ENCODE measurements at regions not wholly inside any gene's neighbourhood (a gene's known extent, or its start where the extent isn't known, plus 50 kb on each side); places are given as distances from the start of the nearest gene placed in this dataset.

GRCh38 chr16:13781575-13782338 lies 138.2 kb upstream of the ERCC4 start:
- intact Hi-C loops (cut with DNase I; ENCODE audit: low total_unique reads), result no loop called here
- H3K4me1 ChIP-seq, result no peaks in the 10 kb centered on the region
- H3K27me3 ChIP-seq, result no peaks in the 10 kb centered on the region
- DNase-seq, result no peak
- TF ChIP-seq POLR2A (IDR thresholded peaks at IDR 0.05) (no peak), CTCF (IDR thresholded peaks at IDR 0.05) (no peak)
- no peak overlapping the region for H3K27ac ChIP-seq
- no peak overlapping the region for H3K4me3 ChIP-seq
- H3K36me3 ChIP-seq, result no peaks in the 10 kb centered on the region
- no peaks in the 10 kb centered on the region for H3K9me3 ChIP-seq

GRCh38 chr16:13791095-13791494 lies 128.9 kb upstream of the ERCC4 start:
- intact Hi-C loops (cut with DNase I; ENCODE audit: low total_unique reads), result no loop called here
- Histone ChIP-seq H3K4me3 (no peak overlapping the region), H3K36me3 (no peaks in the 10 kb centered on the region), H3K27ac (no peak overlapping the region), H3K27me3 (no peaks in the 10 kb centered on the region), H3K9me3 (no peaks in the 10 kb centered on the region), H3K4me1 (peaks cover 0 to 7% of the 10 kb centered on the region in 2 donors)
- no peak for DNase-seq
- no peak for TF ChIP-seq POLR2A (IDR thresholded peaks at IDR 0.05)
- no peak for TF ChIP-seq CTCF (IDR thresholded peaks at IDR 0.05)

GRCh38 chr16:13793841-13794409 lies 126.0 kb upstream of the ERCC4 start:
- no peak for TF ChIP-seq POLR2A (IDR thresholded peaks at IDR 0.05)
- TF ChIP-seq CTCF (IDR thresholded peaks at IDR 0.05), result no peak
- Histone ChIP-seq H3K4me3 (no peak overlapping the region), H3K27ac (no peak overlapping the region), H3K36me3 (no peaks in the 10 kb centered on the region), H3K9me3 (no peaks in the 10 kb centered on the region), H3K4me1 (peaks cover 0 to 7% of the 10 kb centered on the region in 2 donors), H3K27me3 (no peaks in the 10 kb centered on the region)
- DNase-seq, result no peak
- intact Hi-C loops (cut with DNase I; ENCODE audit: low total_unique reads), result no loop called here

- no peaks in the 10 kb centered on the region for H3K36me3 ChIP-seq
- no peak overlapping the region for H3K27ac ChIP-seq
- intact Hi-C loops (cut with DNase I; ENCODE audit: low total_unique reads), result no loop called here
- no peak for DNase-seq
- no peaks in the 10 kb centered on the region for H3K9me3 ChIP-seq
- TF ChIP-seq POLR2A (IDR thresholded peaks at IDR 0.05), result no peak
- TF ChIP-seq CTCF (IDR thresholded peaks at IDR 0.05), result no peak
- peaks cover 0 to 7% of the 10 kb centered on the region in 2 donors for H3K4me1 ChIP-seq
- H3K4me3 ChIP-seq, result no peak overlapping the region
- no peaks in the 10 kb centered on the region for H3K27me3 ChIP-seq
Observed at GRCh38 chr16:13795131-13795530, 124.8 kb upstream of the ERCC4 start.

- no peak for DNase-seq
- Histone ChIP-seq H3K9me3 (no peaks in the 10 kb centered on the region), H3K27me3 (no peaks in the 10 kb centered on the region), H3K4me3 (no peak overlapping the region), H3K4me1 (peaks cover 0 to 7% of the 10 kb centered on the region in 2 donors), H3K27ac (no peak overlapping the region), H3K36me3 (no peaks in the 10 kb centered on the region)
- no peak for TF ChIP-seq POLR2A (IDR thresholded peaks at IDR 0.05)
- no peak for TF ChIP-seq CTCF (IDR thresholded peaks at IDR 0.05)
- intact Hi-C loops (cut with DNase I; ENCODE audit: low total_unique reads), result no loop called here
Observed at GRCh38 chr16:13797718-13798117, 122.2 kb upstream of the ERCC4 start.
